Adrenal gland (tissue), 9 donors: ENCODE measurements at regions not wholly inside any gene's neighbourhood (a gene's known extent, or its start where the extent isn't known, plus 50 kb on each side); places are given as distances from the start of the nearest gene placed in this dataset.

Source experiments
- DNase-seq, 7 donors: peaks; one replicate each; pipeline ENCODE4 v3.0.0-alpha.2; 2019 to 2020
- H3K27ac ChIP-seq, 5 donors: fragments of 200-600 bp; sonication (generic) in 4 of 5; 1 replicate in 3 of 5; 2 replicates in 2 of 5; pipeline versions ENCODE4 v1.5.1 to v1.8.0; 2016 to 2020; ENCODE audit warnings: mild to moderate bottlenecking in 1 of 5
- H3K27me3 ChIP-seq: fragments of 200-600 bp; 2 replicates; pipeline ENCODE4 v1.8.0; 2021
- H3K36me3 ChIP-seq, 2 donors: fragments of 200-600 bp; replicated peaks in 1 of 2; 1 replicate in 1 of 2; 2 replicates in 1 of 2; pipeline versions ENCODE4 v1.5.1 to v1.8.0; 2018 to 2022
- H3K4me1 ChIP-seq, 2 donors: fragments of 200-600 bp; replicated peaks in 1 of 2; 1 replicate in 1 of 2; 2 replicates in 1 of 2; pipeline versions ENCODE4 v1.5.1 to v1.8.0; 2018 to 2021
- H3K4me3 ChIP-seq, 4 donors: fragments of 200-600 bp; sonication (generic) in 3 of 4; one replicate each; pipeline ENCODE4 v1.5.1; 2016 to 2018
- H3K9me3 ChIP-seq, 3 donors: fragments of 200-600 bp; sonication (generic) in 1 of 3; replicated peaks in 1 of 3; 1 replicate in 2 of 3; 2 replicates in 1 of 3; pipeline versions ENCODE4 v1.5.1 to v1.8.0; 2016 to 2021
- POLR2A ChIP-seq, 2 donors: fragments of 450-650 bp; IDR thresholded peaks; one replicate each; pipeline ENCODE4 v1.6.1; 2017; ENCODE audit warnings: antibody characterized with exemption in 2 of 2, mild to moderate bottlenecking in 2 of 2, moderate library complexity in 1 of 2
- WGBS, 4 donors: extraction: QIAGEN DNeasy Blood & Tissue Kit in 2 of 4; methylation state at CpG; one replicate each; pipeline versions ENCODE4 v1.1.5 to v1.1.7; 2013 to 2017; 5-methylcytosine and 5-hydroxymethylcytosine counted together
- intact Hi-C, 2 donors: fragments of 100-400 bp; cut with DNase I; formaldehyde crosslinking; loops; one replicate each; pipeline versions ENCODE4 v1.14.1 to v1.15.0; 2022 to 2023
- TF ChIP-seq, protein P1 (sequence below), 6 experiments: fragments of 450-650 bp in 4 of 6; fragments of 200-600 bp in 2 of 6; sonication (generic) in 1 of 6; IDR thresholded peaks; 1 replicate in 5 of 6; 2 replicates in 1 of 6; pipeline versions ENCODE4 v1.5.1 to v1.8.0; 2016 to 2021; ENCODE audit warnings: antibody characterized with exemption in 6 of 6, mild to moderate bottlenecking in 2 of 6, moderate library complexity in 1 of 6
- donor health status: healthy with polysubstance abuse.
- donor health status: Bipolar disorder and iron deficiency.
- donor health status: DM: yes; HTN: yes; CAD: no.
- donor health status: DM: no; HTN: no; CAD: no.
- donor health status: DM: no; HTN: no; CAD: no.

DNA sequence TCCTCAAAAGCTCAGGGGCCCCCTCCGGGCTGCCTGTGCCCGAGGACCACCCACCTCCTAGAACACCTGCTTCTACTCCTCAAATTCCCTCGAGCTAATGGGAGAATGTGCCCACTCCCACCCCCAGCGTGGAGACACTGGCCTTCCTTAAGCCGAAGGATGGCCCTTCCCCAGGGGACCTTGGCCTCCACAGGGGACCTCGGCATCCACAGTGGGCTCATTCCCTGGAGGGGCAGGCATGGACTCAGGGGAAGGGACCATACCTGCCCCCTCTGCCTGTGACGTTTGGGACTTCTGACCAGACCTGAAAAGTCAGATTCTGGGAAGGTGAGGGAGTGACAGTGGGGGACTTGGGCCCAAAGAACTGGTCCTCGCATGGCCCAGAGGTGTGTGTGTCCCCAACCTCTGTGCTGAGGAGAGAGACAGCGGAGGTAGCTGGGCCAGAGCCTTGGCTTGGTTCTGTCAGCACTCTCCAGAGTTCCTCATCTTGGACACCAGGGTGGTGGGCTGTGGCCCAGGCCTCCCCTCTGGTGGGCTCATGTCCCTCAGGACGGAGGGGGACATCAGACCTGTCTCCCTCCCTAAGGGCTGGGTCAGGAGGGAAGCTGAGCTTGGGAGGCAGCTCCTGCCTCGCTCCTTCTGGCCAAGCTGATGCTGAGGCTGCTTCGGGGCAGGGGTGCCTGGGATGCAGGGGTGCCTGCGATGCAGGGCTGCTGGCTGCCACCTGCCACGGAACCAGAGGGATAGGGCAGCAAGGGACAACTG is 240.4 kb downstream of the HAUS1 start:
- TF ChIP-seq, protein P1, sequence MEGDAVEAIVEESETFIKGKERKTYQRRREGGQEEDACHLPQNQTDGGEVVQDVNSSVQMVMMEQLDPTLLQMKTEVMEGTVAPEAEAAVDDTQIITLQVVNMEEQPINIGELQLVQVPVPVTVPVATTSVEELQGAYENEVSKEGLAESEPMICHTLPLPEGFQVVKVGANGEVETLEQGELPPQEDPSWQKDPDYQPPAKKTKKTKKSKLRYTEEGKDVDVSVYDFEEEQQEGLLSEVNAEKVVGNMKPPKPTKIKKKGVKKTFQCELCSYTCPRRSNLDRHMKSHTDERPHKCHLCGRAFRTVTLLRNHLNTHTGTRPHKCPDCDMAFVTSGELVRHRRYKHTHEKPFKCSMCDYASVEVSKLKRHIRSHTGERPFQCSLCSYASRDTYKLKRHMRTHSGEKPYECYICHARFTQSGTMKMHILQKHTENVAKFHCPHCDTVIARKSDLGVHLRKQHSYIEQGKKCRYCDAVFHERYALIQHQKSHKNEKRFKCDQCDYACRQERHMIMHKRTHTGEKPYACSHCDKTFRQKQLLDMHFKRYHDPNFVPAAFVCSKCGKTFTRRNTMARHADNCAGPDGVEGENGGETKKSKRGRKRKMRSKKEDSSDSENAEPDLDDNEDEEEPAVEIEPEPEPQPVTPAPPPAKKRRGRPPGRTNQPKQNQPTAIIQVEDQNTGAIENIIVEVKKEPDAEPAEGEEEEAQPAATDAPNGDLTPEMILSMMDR (IDR thresholded peaks at IDR 0.05), result no peak
- no peak for TF ChIP-seq POLR2A (IDR thresholded peaks at IDR 0.05)
- no peak for DNase-seq
- Histone ChIP-seq H3K4me1 (no peaks in the 10 kb centered on the region), H3K36me3 (no peaks in the 10 kb centered on the region), H3K27ac (no peak overlapping the region), H3K27me3 (no peaks in the 10 kb centered on the region), H3K9me3 (no peaks in the 10 kb centered on the region), H3K4me3 (no peak overlapping the region)
- WGBS, 4 donors, result 58 to 94% (median 74%) methylated on average over 3 to 14 of the region's 14 CpGs
- intact Hi-C loops, result no loop called here

GRCh38 chr18:46345181-46345465 is 240.9 kb downstream of the HAUS1 start:
- H3K36me3 ChIP-seq, result no peaks in the 10 kb centered on the region
- 69 to 93% (median 83%) methylated on average over 4 of the region's 4 CpGs for WGBS, 4 donors
- H3K4me3 ChIP-seq, result no peak overlapping the region
- H3K4me1 ChIP-seq, result no peaks in the 10 kb centered on the region
- no peaks in the 10 kb centered on the region for H3K9me3 ChIP-seq
- H3K27ac ChIP-seq, result no peak overlapping the region
- no peak for DNase-seq
- no peaks in the 10 kb centered on the region for H3K27me3 ChIP-seq
- intact Hi-C loops, result no loop called here
- no peak for TF ChIP-seq POLR2A (IDR thresholded peaks at IDR 0.05)
- TF ChIP-seq, protein P1 (IDR thresholded peaks at IDR 0.05), result no peak

GRCh38 chr18:46346213-46346612 is 242.0 kb downstream of the HAUS1 start:
- 90 to 96% (median 93%) methylated on average over 6 of the region's 6 CpGs for WGBS, 4 donors
- Histone ChIP-seq H3K36me3 (no peaks in the 10 kb centered on the region), H3K27ac (no peak overlapping the region), H3K9me3 (no peaks in the 10 kb centered on the region), H3K27me3 (no peaks in the 10 kb centered on the region), H3K4me1 (no peaks in the 10 kb centered on the region), H3K4me3 (no peak overlapping the region)
- DNase-seq, result no peak
- intact Hi-C loops, result no loop called here
- TF ChIP-seq POLR2A (IDR thresholded peaks at IDR 0.05), result no peak
- TF ChIP-seq, protein P1 (IDR thresholded peaks at IDR 0.05), result no peak

- Histone ChIP-seq H3K27me3 (no peaks in the 10 kb centered on the region), H3K9me3 (no peaks in the 10 kb centered on the region), H3K36me3 (no peaks in the 10 kb centered on the region), H3K27ac (no peak overlapping the region), H3K4me1 (no peaks in the 10 kb centered on the region), H3K4me3 (no peak overlapping the region)
- 85 to 93% (median 93%) methylated on average over 19 of the region's 19 CpGs for WGBS, 4 donors
- intact Hi-C loops, result no loop called here
- no peak for TF ChIP-seq POLR2A (IDR thresholded peaks at IDR 0.05)
- TF ChIP-seq, protein P1 (IDR thresholded peaks at IDR 0.05), result no peak
- DNase-seq, result no peak
These were observed 242.9 kb downstream of the HAUS1 start for GRCh38 chr18:46346896-46347630.
